Peyer's patch (tissue), 4 donors: ENCODE measurements at regions not wholly inside any gene's neighbourhood (a gene's known extent, or its start where the extent isn't known, plus 50 kb on each side); places are given as distances from the start of the nearest gene placed in this dataset.

Experiments
- CTCF ChIP-seq, 6 experiments: fragments of 450-650 bp in 4 of 6; fragments of 200-600 bp in 2 of 6; sonication (generic) in 1 of 6; IDR thresholded peaks; one replicate each; pipeline ENCODE4 v1.5.1; 2017 to 2019; ENCODE audit warnings: antibody characterized with exemption in 6 of 6, mild to moderate bottlenecking in 3 of 6, moderate library complexity in 1 of 6
- POLR2A ChIP-seq, 2 donors: fragments of 450-650 bp; IDR thresholded peaks; one replicate each; pipeline ENCODE4 v1.5.1; 2017; ENCODE audit warnings: antibody characterized with exemption in 2 of 2, mild to moderate bottlenecking in 2 of 2, moderate library complexity in 2 of 2

GRCh38 chr2:222993920-222994650 lies 57.9 kb upstream of the KCNE4 start:
- TF ChIP-seq CTCF (IDR thresholded peaks at IDR 0.05) (no peak), POLR2A (IDR thresholded peaks at IDR 0.05) (no peak)
